SJSA1 (cell line): ENCODE measurements at regions not wholly inside any gene's neighbourhood (a gene's known extent, or its start where the extent isn't known, plus 50 kb on each side); places are given as distances from the start of the nearest gene placed in this dataset.

Experiments
- DNase-seq, 2 experiments: peaks; one replicate each; pipeline ENCODE4 v3.0.0-alpha.2; 2015 to 2020; ENCODE audit warnings: low spot score in 2 of 2, low read depth in 1 of 2
- H3K27ac ChIP-seq: fragments of 250-450 bp; sonication (Bioruptor Pico); 2 replicates; pipeline ENCODE4 v1.5.1; 2020; ENCODE audit warnings: mild to moderate bottlenecking, moderate library complexity
- H3K27me3 ChIP-seq: fragments of 250-450 bp; sonication (Bioruptor Pico); replicated peaks from 2 replicates; pipeline ENCODE4 v1.5.1; 2020; ENCODE audit warnings: mild to moderate bottlenecking, moderate library complexity
- H3K36me3 ChIP-seq: fragments of 250-450 bp; sonication (Bioruptor Pico); 2 replicates; pipeline ENCODE4 v1.5.1; 2020; ENCODE audit warnings: mild to moderate bottlenecking
- H3K4me1 ChIP-seq: fragments of 250-450 bp; sonication (Bioruptor Pico); replicated peaks from 2 replicates; pipeline ENCODE4 v1.6.1; 2021; ENCODE audit warnings: mild to moderate bottlenecking
- H3K4me3 ChIP-seq: fragments of 250-450 bp; sonication (Bioruptor Pico); 2 replicates; pipeline ENCODE4 v1.5.1; 2020; ENCODE audit warnings: mild to moderate bottlenecking
- H3K9me3 ChIP-seq: fragments of 250-450 bp; sonication (Bioruptor Pico); replicated peaks from 2 replicates; pipeline ENCODE4 v1.5.1; 2020; ENCODE audit warnings: mild to moderate bottlenecking

GRCh38 chr4:10958226-10958856, 273.8 kb upstream of the CLNK start:
- H3K36me3 ChIP-seq, result no peaks in the 10 kb centered on the region
- no peak overlapping the region for H3K27ac ChIP-seq
- no peaks in the 10 kb centered on the region for H3K4me1 ChIP-seq

GRCh38 chr4:10951306-10951705, 266.7 kb upstream of the CLNK start:
- Histone ChIP-seq H3K27ac (no peak overlapping the region), H3K4me1 (no peaks in the 10 kb centered on the region), H3K4me3 (no peak overlapping the region), H3K27me3 (no peaks in the 10 kb centered on the region), H3K36me3 (no peaks in the 10 kb centered on the region), H3K9me3 (no peaks in the 10 kb centered on the region)
- DNase-seq, result no peak

More at GRCh38 chr4:10958226-10958856, 273.8 kb upstream of the CLNK start:
- Histone ChIP-seq H3K4me3 (no peak overlapping the region), H3K9me3 (no peaks in the 10 kb centered on the region), H3K27me3 (no peaks in the 10 kb centered on the region)
- DNase-seq, result no peak

- no peaks in the 10 kb centered on the region for H3K4me1 ChIP-seq
- H3K9me3 ChIP-seq, result no peaks in the 10 kb centered on the region
- H3K36me3 ChIP-seq, result no peaks in the 10 kb centered on the region
- H3K27ac ChIP-seq, result no peak overlapping the region
- DNase-seq, result no peak
- no peak overlapping the region for H3K4me3 ChIP-seq
- H3K27me3 ChIP-seq, result no peaks in the 10 kb centered on the region
Observed at GRCh38 chr4:10949039-10949733, 264.6 kb upstream of the CLNK start.

GRCh38 chr4:10947898-10948297, 263.3 kb upstream of the CLNK start:
- no peak overlapping the region for H3K27ac ChIP-seq
- DNase-seq, result no peak
- H3K36me3 ChIP-seq, result no peaks in the 10 kb centered on the region
- no peaks in the 10 kb centered on the region for H3K9me3 ChIP-seq
- no peak overlapping the region for H3K4me3 ChIP-seq
- no peaks in the 10 kb centered on the region for H3K27me3 ChIP-seq
- no peaks in the 10 kb centered on the region for H3K4me1 ChIP-seq

GRCh38 chr4:10944321-10944720, 259.8 kb upstream of the CLNK start:
- no peak for DNase-seq

GRCh38 chr4:10942156-10942555, 257.6 kb upstream of the CLNK start:
- Histone ChIP-seq H3K27ac (no peak overlapping the region), H3K9me3 (no peaks in the 10 kb centered on the region), H3K36me3 (no peaks in the 10 kb centered on the region), H3K4me3 (no peak overlapping the region), H3K27me3 (no peaks in the 10 kb centered on the region), H3K4me1 (no peaks in the 10 kb centered on the region)
- DNase-seq, result no peak

More at GRCh38 chr4:10944321-10944720, 259.8 kb upstream of the CLNK start:
- no peaks in the 10 kb centered on the region for H3K27me3 ChIP-seq
- no peaks in the 10 kb centered on the region for H3K4me1 ChIP-seq
- H3K9me3 ChIP-seq, result no peaks in the 10 kb centered on the region
- no peak overlapping the region for H3K27ac ChIP-seq
- no peak overlapping the region for H3K4me3 ChIP-seq
- H3K36me3 ChIP-seq, result no peaks in the 10 kb centered on the region

GRCh38 chr4:10929818-10930217, 245.2 kb upstream of the CLNK start:
- Histone ChIP-seq H3K4me3 (no peak overlapping the region), H3K27ac (no peak overlapping the region), H3K36me3 (no peaks in the 10 kb centered on the region), H3K9me3 (no peaks in the 10 kb centered on the region), H3K27me3 (no peaks in the 10 kb centered on the region), H3K4me1 (no peaks in the 10 kb centered on the region)
- DNase-seq, result no peak

- Histone ChIP-seq H3K4me1 (no peaks in the 10 kb centered on the region), H3K36me3 (no peaks in the 10 kb centered on the region), H3K9me3 (no peaks in the 10 kb centered on the region), H3K4me3 (no peak overlapping the region), H3K27me3 (no peaks in the 10 kb centered on the region), H3K27ac (no peak overlapping the region)
- no peak for DNase-seq
Observed at GRCh38 chr4:10925996-10926395, 241.4 kb upstream of the CLNK start.

GRCh38 chr4:10924274-10924673, 239.7 kb upstream of the CLNK start:
- H3K27me3 ChIP-seq, result no peaks in the 10 kb centered on the region
- H3K9me3 ChIP-seq, result no peaks in the 10 kb centered on the region
- no peak for DNase-seq
- H3K36me3 ChIP-seq, result no peaks in the 10 kb centered on the region
- no peak overlapping the region for H3K4me3 ChIP-seq
- no peaks in the 10 kb centered on the region for H3K4me1 ChIP-seq
- no peak overlapping the region for H3K27ac ChIP-seq

- H3K27me3 ChIP-seq, result no peaks in the 10 kb centered on the region
- H3K27ac ChIP-seq, result no peak overlapping the region
- H3K9me3 ChIP-seq, result no peaks in the 10 kb centered on the region
- DNase-seq, result no peak
- H3K36me3 ChIP-seq, result no peaks in the 10 kb centered on the region
- H3K4me1 ChIP-seq, result no peaks in the 10 kb centered on the region
- H3K4me3 ChIP-seq, result no peak overlapping the region
Observed at GRCh38 chr4:10917566-10917965, 233.0 kb upstream of the CLNK start.

- no peaks in the 10 kb centered on the region for H3K9me3 ChIP-seq
- H3K4me1 ChIP-seq, result no peaks in the 10 kb centered on the region
- no peak overlapping the region for H3K4me3 ChIP-seq
- no peaks in the 10 kb centered on the region for H3K36me3 ChIP-seq
- DNase-seq, result no peak
- no peak overlapping the region for H3K27ac ChIP-seq
- no peaks in the 10 kb centered on the region for H3K27me3 ChIP-seq
Observed at GRCh38 chr4:10898072-10898471, 213.5 kb upstream of the CLNK start.

GRCh38 chr4:10897076-10897475, 212.5 kb upstream of the CLNK start:
- no peaks in the 10 kb centered on the region for H3K4me1 ChIP-seq
- H3K27ac ChIP-seq, result no peak overlapping the region
- no peaks in the 10 kb centered on the region for H3K36me3 ChIP-seq
- H3K9me3 ChIP-seq, result no peaks in the 10 kb centered on the region
- no peaks in the 10 kb centered on the region for H3K27me3 ChIP-seq
- no peak for DNase-seq
- H3K4me3 ChIP-seq, result no peak overlapping the region

GRCh38 chr4:10893395-10893794, 208.8 kb upstream of the CLNK start:
- Histone ChIP-seq H3K9me3 (no peaks in the 10 kb centered on the region), H3K4me1 (no peaks in the 10 kb centered on the region), H3K27ac (no peak overlapping the region), H3K4me3 (no peak overlapping the region), H3K27me3 (no peaks in the 10 kb centered on the region), H3K36me3 (no peaks in the 10 kb centered on the region)
- DNase-seq, result no peak

GRCh38 chr4:10891866-10892265, 207.3 kb upstream of the CLNK start:
- Histone ChIP-seq H3K27me3 (no peaks in the 10 kb centered on the region), H3K4me1 (no peaks in the 10 kb centered on the region), H3K36me3 (no peaks in the 10 kb centered on the region), H3K27ac (no peak overlapping the region), H3K9me3 (no peaks in the 10 kb centered on the region), H3K4me3 (no peak overlapping the region)
- DNase-seq, result no peak

- no peaks in the 10 kb centered on the region for H3K27me3 ChIP-seq
- H3K4me1 ChIP-seq, result no peaks in the 10 kb centered on the region
- no peak overlapping the region for H3K4me3 ChIP-seq
- no peaks in the 10 kb centered on the region for H3K9me3 ChIP-seq
- H3K27ac ChIP-seq, result no peak overlapping the region
- DNase-seq, result no peak
- no peaks in the 10 kb centered on the region for H3K36me3 ChIP-seq
Observed at GRCh38 chr4:10889819-10890218, 205.3 kb upstream of the CLNK start.
